ENCODE measurements at regions not wholly inside any gene's neighbourhood (a gene's known extent, or its start where the extent isn't known, plus 50 kb on each side); places are given as distances from the start of the nearest gene placed in this dataset.

- TF ChIP-seq FOSL1 (IDR thresholded peaks at IDR 0.05; ENCODE audit: low read depth) (no peak), EZH2 (IDR thresholded peaks at IDR 0.05) (no peak), POLR2A (IDR thresholded peaks at IDR 0.05; ENCODE audit: borderline replicate concordance, extremely low read depth, insufficient read depth, insufficient read length) (no peak), POLR2AphosphoS5 (IDR thresholded peaks at IDR 0.05; ENCODE audit: low read depth, low read length) (no peak), YY1 (IDR thresholded peaks at IDR 0.05; ENCODE audit: extremely low read depth, insufficient replicate concordance, low read depth, low read length) (no peak), EZH2phosphoT487 (IDR thresholded peaks at IDR 0.05; ENCODE audit: borderline replicate concordance) (no peak)
Measured at GRCh38 chr2:8132879-8133278, 549.0 kb upstream of the ID2 start (continued).

GRCh38 chr2:8133363-8133762, 548.5 kb upstream of the ID2 start:
- H3K79me2 ChIP-seq (ENCODE audit: insufficient read depth, low read length) = no peaks in the 10 kb centered on the region

More at GRCh38 chr2:8133363-8133762, 548.5 kb upstream of the ID2 start:
- H3K27me3 ChIP-seq (ENCODE audit: insufficient read depth, low read length) = no peaks in the 10 kb centered on the region
- intact Hi-C loops (cut with micrococcal nuclease) = no loop called here
- H3K4me1 ChIP-seq (ENCODE audit: control insufficient read depth in 1 of 2, insufficient read depth in 2 of 2, low read length in 2 of 2) = no peaks in the 10 kb centered on the region
- H4K20me1 ChIP-seq (ENCODE audit: insufficient read depth) = no peaks in the 10 kb centered on the region
- ATAC-seq = peak; percentile 40
- no peak overlapping the region for H3K4me3 ChIP-seq (replicated peaks in 1 of 2; ENCODE audit: low read depth in 1 of 2, low read length in 2 of 2)
- no peak overlapping the region for H2AFZ ChIP-seq (ENCODE audit: low read depth, low read length, poor library complexity, severe bottlenecking)
- POLR2A ChIA-PET = no interaction called here
- no peaks in the 10 kb centered on the region for H3K9me3 ChIP-seq (ENCODE audit: control insufficient read depth in 1 of 2, insufficient read depth in 1 of 2, low read depth in 1 of 2, low read length in 2 of 2)
- BruUV-seq (replicated peaks) = no TSS peak
- TF ChIP-seq SP1 (IDR thresholded peaks at IDR 0.05; ENCODE audit: low read depth) (no peak), TCF7L2 (IDR thresholded peaks at IDR 0.05; ENCODE audit: borderline replicate concordance, extremely low read depth, insufficient read depth, insufficient read length) (no peak), RAD21 (IDR thresholded peaks at IDR 0.05; ENCODE audit: low read depth) (peak; percentile 30), SRF (IDR thresholded peaks at IDR 0.05; ENCODE audit: low read depth) (no peak), JUND (IDR thresholded peaks at IDR 0.05) (no peak), CBX3 (IDR thresholded peaks at IDR 0.05; ENCODE audit: low read depth) (no peak), FOSL1 (IDR thresholded peaks at IDR 0.05; ENCODE audit: low read depth) (no peak), CTCF (IDR thresholded peaks at IDR 0.05 in 2 of 3, conservative IDR thresholded peaks at IDR 0.05 in 1 of 3; ENCODE audit: borderline replicate concordance in 1 of 3, insufficient read depth in 1 of 3, low read depth in 2 of 3, low read length in 2 of 3) (peak in 2 of 3 experiments; percentile 20 to 30; a peak in 2 of 6 replicates), EZH2phosphoT487 (IDR thresholded peaks at IDR 0.05; ENCODE audit: borderline replicate concordance) (no peak), CEBPB (IDR thresholded peaks at IDR 0.05; ENCODE audit: low read depth) (no peak)
- TF ChIP-seq, protein P1, sequence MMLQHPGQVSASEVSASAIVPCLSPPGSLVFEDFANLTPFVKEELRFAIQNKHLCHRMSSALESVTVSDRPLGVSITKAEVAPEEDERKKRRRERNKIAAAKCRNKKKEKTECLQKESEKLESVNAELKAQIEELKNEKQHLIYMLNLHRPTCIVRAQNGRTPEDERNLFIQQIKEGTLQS (IDR thresholded peaks at IDR 0.05) = no peak
- CTCF ChIA-PET = no interaction called here
- H3K4me2 ChIP-seq (ENCODE audit: low read length) = no peak overlapping the region
- no peak overlapping the region for H3K9ac ChIP-seq (ENCODE audit: low read length)
- RAD21 ChIA-PET (ENCODE audit: low non-redundant PET in 1 of 2, low total read pairs in 2 of 2, uncharacterized antibody in 2 of 2, unreplicated experiment in 2 of 2) = no interaction called here
- H3K9me2 ChIP-seq (ENCODE audit: insufficient read depth) = no peaks in the 10 kb centered on the region
- H3K27ac ChIP-seq (ENCODE audit: low read depth, low read length) = no peak overlapping the region
- H3K36me3 ChIP-seq (ENCODE audit: control insufficient read depth in 1 of 2, insufficient read depth in 2 of 2, low read length in 2 of 2) = no peaks in the 10 kb centered on the region
- no peak for DNase-seq (ENCODE audit: low read depth, low spot score)
